ENCODE measurements at regions not wholly inside any gene's neighbourhood (a gene's known extent, or its start where the extent isn't known, plus 50 kb on each side); places are given as distances from the start of the nearest gene placed in this dataset.

- DNase-seq (ENCODE audit: low spot score in 2 of 2) (no peak), ATAC-seq (ENCODE audit: low read depth) (no peak)
- no peaks in the 10 kb centered on the region for H3K36me3 Mint-ChIP-seq
- no peaks in the 10 kb centered on the region for H3K4me1 Mint-ChIP-seq
- H3K27me3 Mint-ChIP-seq = peaks cover 3% of the 10 kb centered on the region
- no peak overlapping the region for H3K27ac Mint-ChIP-seq
- no peak overlapping the region for H3K4me3 Mint-ChIP-seq
- peaks cover 6% of the 10 kb centered on the region for H3K9me3 Mint-ChIP-seq
Observed at GRCh38 chr5:135279328-135279727, 119.7 kb downstream of the MACROH2A1 start.

GRCh38 chr5:135276151-135276550 is 122.9 kb downstream of the MACROH2A1 start:
- no peak for ATAC-seq (ENCODE audit: low read depth)
- Mint-ChIP-seq H3K27ac (no peak overlapping the region), H3K27me3 (no peaks in the 10 kb centered on the region), H3K9me3 (peaks cover 4% of the 10 kb centered on the region), H3K4me1 (no peaks in the 10 kb centered on the region), H3K36me3 (no peaks in the 10 kb centered on the region), H3K4me3 (no peak overlapping the region)
- no peak for DNase-seq (ENCODE audit: low spot score in 2 of 2)

DNA sequence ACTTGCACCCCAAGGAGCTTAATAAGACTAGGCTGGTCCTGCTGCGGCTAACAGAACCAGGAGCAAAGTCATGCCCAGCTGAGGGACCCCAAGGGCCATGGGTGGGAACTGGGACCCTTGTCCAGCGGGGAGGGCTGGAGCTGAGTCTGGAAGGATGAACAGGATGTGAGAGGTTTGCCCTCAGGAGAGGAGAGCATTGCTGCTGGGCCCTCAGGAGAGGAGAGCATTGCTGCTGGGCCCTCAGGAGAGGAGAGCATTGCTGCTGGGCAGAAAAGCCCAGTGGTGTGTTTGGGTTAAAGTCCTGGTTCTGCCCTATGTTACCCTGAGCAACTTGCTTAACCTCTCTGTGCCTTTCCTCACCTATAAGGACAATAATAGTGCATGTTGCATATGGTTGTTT is 125.8 kb downstream of the MACROH2A1 start:
- H3K9me3 Mint-ChIP-seq = peaks cover 4% of the 10 kb centered on the region

GRCh38 chr5:135272311-135272805 is 126.7 kb downstream of the MACROH2A1 start:
- no peaks in the 10 kb centered on the region for H3K36me3 Mint-ChIP-seq
- no peak overlapping the region for H3K27ac Mint-ChIP-seq
- peaks cover 3% of the 10 kb centered on the region for H3K27me3 Mint-ChIP-seq
- H3K9me3 Mint-ChIP-seq = no peaks in the 10 kb centered on the region
- ATAC-seq (ENCODE audit: low read depth) (no peak), DNase-seq (ENCODE audit: low spot score in 2 of 2) (no peak)
- no peak overlapping the region for H3K4me3 Mint-ChIP-seq
- no peaks in the 10 kb centered on the region for H3K4me1 Mint-ChIP-seq

More for the DNA sequence above, 125.8 kb downstream of the MACROH2A1 start:
- Mint-ChIP-seq H3K36me3 (no peaks in the 10 kb centered on the region), H3K27me3 (peaks cover 1% of the 10 kb centered on the region), H3K4me3 (no peak overlapping the region), H3K27ac (no peak overlapping the region), H3K4me1 (no peaks in the 10 kb centered on the region)
- no peak for ATAC-seq (ENCODE audit: low read depth)
- DNase-seq (ENCODE audit: low spot score in 2 of 2) = no peak

- no peak for DNase-seq (ENCODE audit: low spot score in 2 of 2)
- no peak overlapping the region for H3K4me3 Mint-ChIP-seq
Observed at GRCh38 chr5:135271533-135272310, 127.3 kb downstream of the MACROH2A1 start.

DNA sequence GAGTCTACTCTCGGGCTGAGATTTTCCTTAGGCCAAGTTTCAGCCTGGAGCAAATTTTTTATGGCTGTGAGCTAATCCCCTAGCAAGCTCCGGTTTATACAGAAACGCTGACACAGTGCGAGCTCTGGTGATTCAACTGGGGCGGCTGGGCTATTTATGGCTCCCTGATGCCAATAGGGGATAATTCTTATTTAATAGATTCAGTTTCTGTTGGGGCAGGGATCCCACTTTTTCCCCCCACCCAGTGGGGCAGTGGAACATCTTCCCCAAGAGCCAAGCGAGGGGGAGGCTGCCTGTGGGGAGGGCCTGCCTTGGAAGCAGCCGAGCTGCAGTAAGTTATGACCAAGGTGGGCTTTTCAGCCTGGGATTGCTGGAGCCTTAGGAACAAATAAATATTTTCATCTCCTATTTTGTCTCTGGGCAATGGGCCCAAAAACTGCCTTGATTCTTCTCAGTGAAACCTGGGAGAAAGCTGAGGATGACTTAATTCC is 129.1 kb downstream of the MACROH2A1 start:
- ATAC-seq (ENCODE audit: low read depth) (no peak), DNase-seq (ENCODE audit: low spot score in 2 of 2) (no peak)
- Mint-ChIP-seq H3K4me1 (no peaks in the 10 kb centered on the region), H3K27ac (no peak overlapping the region), H3K27me3 (peaks cover 7% of the 10 kb centered on the region), H3K36me3 (no peaks in the 10 kb centered on the region), H3K9me3 (no peaks in the 10 kb centered on the region), H3K4me3 (no peak overlapping the region)

More at GRCh38 chr5:135271533-135272310, 127.3 kb downstream of the MACROH2A1 start:
- no peak for ATAC-seq (ENCODE audit: low read depth)
- H3K27ac Mint-ChIP-seq = no peak overlapping the region
- no peaks in the 10 kb centered on the region for H3K36me3 Mint-ChIP-seq
- peaks cover 7% of the 10 kb centered on the region for H3K27me3 Mint-ChIP-seq
- H3K4me1 Mint-ChIP-seq = no peaks in the 10 kb centered on the region
- H3K9me3 Mint-ChIP-seq = no peaks in the 10 kb centered on the region

DNA sequence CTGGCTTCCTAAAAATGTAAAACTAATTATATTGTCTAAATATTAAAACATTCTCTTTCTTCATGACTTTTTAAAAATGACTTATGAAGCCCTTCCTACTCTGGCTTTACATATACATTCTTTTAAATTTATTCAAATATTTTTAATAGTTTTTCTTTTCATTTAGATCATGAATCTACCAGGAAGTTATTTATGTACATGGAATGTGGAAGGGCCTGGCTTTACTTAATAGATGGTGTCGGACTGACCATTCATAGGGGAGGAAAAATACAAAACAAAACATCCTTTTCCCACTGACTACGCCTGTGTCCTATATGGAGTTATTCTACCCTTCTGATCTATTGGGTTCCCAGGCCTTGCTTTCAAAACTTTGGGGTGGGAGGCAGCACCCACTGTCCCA is 129.8 kb downstream of the MACROH2A1 start:
- Mint-ChIP-seq H3K27ac (no peak overlapping the region), H3K36me3 (no peaks in the 10 kb centered on the region)
- no peak for ATAC-seq (ENCODE audit: low read depth)

GRCh38 chr5:135266975-135267374 is 132.1 kb downstream of the MACROH2A1 start:
- DNase-seq (ENCODE audit: low spot score in 2 of 2) (no peak), ATAC-seq (ENCODE audit: low read depth) (no peak)
- Mint-ChIP-seq H3K4me3 (no peak overlapping the region), H3K27me3 (peaks cover 7% of the 10 kb centered on the region), H3K4me1 (no peaks in the 10 kb centered on the region), H3K27ac (no peak overlapping the region), H3K36me3 (no peaks in the 10 kb centered on the region), H3K9me3 (no peaks in the 10 kb centered on the region)

More for the DNA sequence above, 129.8 kb downstream of the MACROH2A1 start:
- Mint-ChIP-seq H3K9me3 (no peaks in the 10 kb centered on the region), H3K4me1 (no peaks in the 10 kb centered on the region), H3K27me3 (peaks cover 7% of the 10 kb centered on the region), H3K4me3 (no peak overlapping the region)
- DNase-seq (ENCODE audit: low spot score in 2 of 2) = no peak

DNA sequence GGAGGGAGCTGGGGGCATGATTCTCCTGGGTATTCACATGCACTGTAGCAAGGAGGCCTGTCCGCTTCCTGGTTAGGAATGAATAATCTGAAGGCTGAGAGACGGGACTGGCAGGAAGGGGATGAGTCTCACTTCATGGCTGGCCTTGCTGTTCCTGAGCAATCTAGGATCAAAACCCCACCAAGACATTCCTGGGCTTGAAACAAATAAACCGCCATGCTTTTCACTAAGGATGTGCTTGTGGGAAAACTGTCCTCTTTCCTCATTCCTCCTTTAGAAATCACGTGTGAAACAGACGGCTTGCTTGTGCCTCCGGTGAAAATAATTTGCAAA is 132.8 kb downstream of the MACROH2A1 start:
- peaks cover 7% of the 10 kb centered on the region for H3K27me3 Mint-ChIP-seq
- no peak for DNase-seq (ENCODE audit: low spot score in 2 of 2)
- no peaks in the 10 kb centered on the region for H3K9me3 Mint-ChIP-seq
- no peaks in the 10 kb centered on the region for H3K36me3 Mint-ChIP-seq
- ATAC-seq (ENCODE audit: low read depth) = no peak
- no peak overlapping the region for H3K4me3 Mint-ChIP-seq
- no peaks in the 10 kb centered on the region for H3K4me1 Mint-ChIP-seq
- H3K27ac Mint-ChIP-seq = no peak overlapping the region

DNA sequence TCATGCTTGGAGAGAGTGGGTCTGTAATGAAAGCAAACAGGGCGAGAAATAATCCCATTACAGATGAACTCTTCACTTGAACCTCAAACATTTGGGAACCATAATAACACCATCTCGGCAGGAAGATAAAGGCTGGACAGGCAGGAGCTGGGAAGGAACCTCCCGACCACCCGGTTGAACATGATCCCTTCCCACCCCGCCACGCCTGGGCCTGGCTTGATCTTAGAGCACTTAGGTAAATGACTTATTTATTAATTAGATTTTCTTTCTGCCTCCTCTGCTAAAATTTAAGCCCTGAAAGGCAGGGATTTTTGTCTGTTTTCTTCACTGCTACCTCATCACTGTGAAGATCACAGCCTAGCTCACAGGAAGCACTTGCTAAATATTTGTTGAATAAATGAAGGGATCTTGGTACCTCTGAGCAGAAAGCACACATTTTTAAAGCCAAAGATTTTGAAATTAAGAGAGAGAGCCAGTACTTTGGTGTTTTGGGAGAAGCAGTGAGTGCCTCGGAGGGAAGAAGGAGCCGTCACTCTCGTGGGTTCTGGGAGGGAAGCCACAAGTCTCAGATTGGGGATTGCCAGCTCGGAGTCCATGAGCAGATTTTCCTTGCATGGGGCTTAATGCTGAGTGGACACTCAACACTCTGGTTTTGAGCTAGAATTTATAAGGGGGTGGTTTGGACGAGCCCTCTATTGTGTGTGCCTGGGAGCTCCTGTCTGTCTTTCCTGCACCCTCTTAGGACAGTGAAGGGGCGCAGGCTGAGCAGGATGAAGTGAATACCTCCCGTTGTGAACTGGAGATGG is 133.3 kb downstream of the MACROH2A1 start:
- H3K9me3 Mint-ChIP-seq = peaks cover 1% of the 10 kb centered on the region
- no peak for DNase-seq (ENCODE audit: low spot score in 2 of 2)
- no peaks in the 10 kb centered on the region for H3K36me3 Mint-ChIP-seq
- no peak for ATAC-seq (ENCODE audit: low read depth)
- no peak overlapping the region for H3K27ac Mint-ChIP-seq
- H3K4me1 Mint-ChIP-seq = no peaks in the 10 kb centered on the region
- peaks cover 8% of the 10 kb centered on the region for H3K27me3 Mint-ChIP-seq
- no peak overlapping the region for H3K4me3 Mint-ChIP-seq

DNA sequence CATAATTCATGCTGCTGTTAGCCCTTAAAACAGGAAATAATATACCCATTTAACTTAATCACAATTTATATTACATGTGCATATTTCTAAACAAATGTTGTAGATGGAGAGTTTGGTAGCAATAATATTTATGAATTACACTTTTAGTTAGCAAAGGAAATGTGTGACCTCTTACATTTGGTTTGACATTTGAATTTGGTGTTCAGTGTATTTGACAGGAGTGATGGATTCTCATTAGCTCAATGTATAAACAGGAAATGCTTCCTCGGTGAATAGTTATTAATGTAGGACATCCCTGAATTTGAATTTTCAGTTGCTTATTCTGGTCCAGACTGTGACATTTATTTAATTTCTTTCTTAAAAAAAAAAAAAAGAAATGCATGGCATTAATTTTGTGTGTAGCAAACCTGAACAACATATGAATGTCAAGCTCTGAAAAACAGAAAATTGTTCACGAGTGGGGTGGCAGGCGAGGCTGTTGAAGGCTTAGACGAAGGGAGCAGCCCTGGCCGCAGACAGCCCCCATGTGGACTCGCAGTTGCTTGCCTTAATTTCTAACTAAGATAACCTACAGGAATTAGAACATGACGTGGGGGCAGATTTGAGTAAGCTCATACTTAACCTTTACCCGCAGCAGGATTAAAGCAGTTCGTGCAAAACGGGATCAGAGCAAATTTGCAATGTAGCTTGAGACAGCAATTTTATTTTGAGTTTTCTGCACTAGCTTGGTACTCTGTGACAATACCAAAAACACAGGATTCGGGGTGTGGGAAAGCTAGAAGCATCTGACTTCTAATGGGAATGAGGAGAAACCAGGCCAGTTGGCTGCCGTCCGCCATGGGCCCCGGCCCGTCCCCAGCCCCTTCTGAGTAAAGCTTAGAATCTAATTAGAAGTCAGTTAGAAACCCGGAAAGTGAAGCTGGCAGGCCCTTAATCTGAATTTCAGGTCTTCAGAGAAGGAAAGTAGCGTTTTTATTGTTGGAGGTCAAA is 134.3 kb downstream of the MACROH2A1 start:
- H3K4me3 Mint-ChIP-seq = no peak overlapping the region
- no peaks in the 10 kb centered on the region for H3K36me3 Mint-ChIP-seq
- no peaks in the 10 kb centered on the region for H3K4me1 Mint-ChIP-seq
- H3K27ac Mint-ChIP-seq = no peak overlapping the region
- peaks cover 5% of the 10 kb centered on the region for H3K9me3 Mint-ChIP-seq
- H3K27me3 Mint-ChIP-seq = peaks cover 8% of the 10 kb centered on the region
- DNase-seq (ENCODE audit: low spot score in 2 of 2) (no peak), ATAC-seq (ENCODE audit: low read depth) (no peak)

GRCh38 chr5:135263022-135263668 is 135.9 kb downstream of the MACROH2A1 start:
- ATAC-seq (ENCODE audit: low read depth) (no peak), DNase-seq (ENCODE audit: low spot score in 2 of 2) (no peak)
- H3K4me3 Mint-ChIP-seq = no peak overlapping the region
- H3K4me1 Mint-ChIP-seq = no peaks in the 10 kb centered on the region
- H3K27me3 Mint-ChIP-seq = peaks cover 7% of the 10 kb centered on the region
- peaks cover 7% of the 10 kb centered on the region for H3K9me3 Mint-ChIP-seq
- H3K27ac Mint-ChIP-seq = no peak overlapping the region
- no peaks in the 10 kb centered on the region for H3K36me3 Mint-ChIP-seq

GRCh38 chr5:135262364-135262763 is 136.7 kb downstream of the MACROH2A1 start:
- ATAC-seq (ENCODE audit: low read depth) = no peak
- no peak overlapping the region for H3K27ac Mint-ChIP-seq
- H3K36me3 Mint-ChIP-seq = no peaks in the 10 kb centered on the region
- H3K4me1 Mint-ChIP-seq = no peaks in the 10 kb centered on the region
- no peak for DNase-seq (ENCODE audit: low spot score in 2 of 2)
- peaks cover 7% of the 10 kb centered on the region for H3K9me3 Mint-ChIP-seq
- no peak overlapping the region for H3K4me3 Mint-ChIP-seq
- H3K27me3 Mint-ChIP-seq = peaks cover 5% of the 10 kb centered on the region
